WI38 (cell line): ENCODE measurements at regions not wholly inside any gene's neighbourhood (a gene's known extent, or its start where the extent isn't known, plus 50 kb on each side); places are given as distances from the start of the nearest gene placed in this dataset.

Experiments
- H3K4me3 ChIP-seq: 2 replicates; pipeline ENCODE4 v1.5.1; 2011; ENCODE audit warnings: low read depth, mild to moderate bottlenecking, control low read depth, low read length
- CTCF ChIP-seq: IDR thresholded peaks from 2 replicates; pipeline ENCODE4 v1.5.1; 2012; ENCODE audit warnings: low read depth, mild to moderate bottlenecking, control low read depth, low read length

GRCh38 chr18:7511106-7511505, 56.0 kb upstream of the PTPRM start:
- no peak for TF ChIP-seq CTCF
- no peak overlapping the region for H3K4me3 ChIP-seq

- TF ChIP-seq CTCF, result no peak
- no peak overlapping the region for H3K4me3 ChIP-seq
These were observed 54.8 kb upstream of the PTPRM start for GRCh38 chr18:7512348-7512747.

- TF ChIP-seq CTCF, result no peak
These were observed 54.1 kb upstream of the PTPRM start for GRCh38 chr18:7512990-7513389.

GRCh38 chr18:7514796-7515440, 52.2 kb upstream of the PTPRM start:
- TF ChIP-seq CTCF, result no peak
- no peak overlapping the region for H3K4me3 ChIP-seq

More at GRCh38 chr18:7512990-7513389, 54.1 kb upstream of the PTPRM start:
- H3K4me3 ChIP-seq, result no peak overlapping the region

GRCh38 chr18:7516266-7517117, 50.6 kb upstream of the PTPRM start:
- no peak overlapping the region for H3K4me3 ChIP-seq
- no peak for TF ChIP-seq CTCF
